A673 (cell line): ENCODE measurements at regions not wholly inside any gene's neighbourhood (a gene's known extent, or its start where the extent isn't known, plus 50 kb on each side); places are given as distances from the start of the nearest gene placed in this dataset.

Experiments used
- BruUV-seq: library from RNA; stranded (reverse); fragments of 400-500 nt; replicated peaks from 2 replicates; lab custom pipeline; 2021; lab: Mats Ljungman, UMichigan
- CTCF ChIA-PET: fragments of 300-600 bp; sonication (Branson Sonifier 250); formaldehyde crosslinking; loops from one replicate; lab custom pipeline; 2022; ENCODE audit warnings: antibody characterized with exemption; lab: Charles Lee
- POLR2A ChIA-PET: fragments of 300-600 bp; sonication (Branson Sonifier 250); formaldehyde crosslinking; loops from one replicate; lab custom pipeline; 2022; ENCODE audit warnings: antibody characterized with exemption; ENCODE audit not compliant: low non-redundant PET; lab: Charles Lee
- DNase-seq: peaks from one replicate; pipeline ENCODE4 v3.0.0-alpha.2; 2015; ENCODE audit warnings: low spot score
- H3K27ac ChIP-seq: fragments of 200-600 bp; sonication (generic); 2 replicates; pipeline ENCODE4 v1.5.1; 2016; ENCODE audit warnings: mixed run types, low read depth, mild to moderate bottlenecking, mixed read lengths, antibody characterized with exemption, low read length; ENCODE audit not compliant: poor library complexity, severe bottlenecking
- H3K27me3 ChIP-seq: fragments of 200-600 bp; sonication (generic); replicated peaks from 2 replicates; pipeline ENCODE4 v1.6.1; 2017; ENCODE audit warnings: mixed run types, low read depth, mild to moderate bottlenecking, mixed read lengths, antibody characterized with exemption, low read length; ENCODE audit not compliant: insufficient read depth, poor library complexity
- H3K36me3 ChIP-seq: fragments of 200-600 bp; sonication (generic); 2 replicates; pipeline ENCODE4 v1.6.1; 2016; ENCODE audit warnings: mixed run types, mild to moderate bottlenecking, mixed read lengths, antibody characterized with exemption, low read length; ENCODE audit not compliant: insufficient read depth, poor library complexity, severe bottlenecking
- H3K4me1 ChIP-seq: fragments of 200-600 bp; sonication (generic); 2 replicates; pipeline ENCODE4 v1.6.1; 2017; ENCODE audit warnings: mixed run types, mild to moderate bottlenecking, mixed read lengths, antibody characterized with exemption, low read length; ENCODE audit not compliant: insufficient read depth, poor library complexity, severe bottlenecking
- H3K4me3 ChIP-seq: fragments of 200-600 bp; sonication (generic); 2 replicates; pipeline ENCODE4 v1.5.1; 2016; ENCODE audit warnings: low read depth, mixed run types, mild to moderate bottlenecking, mixed read lengths, low read length; ENCODE audit not compliant: poor library complexity, severe bottlenecking
- H3K9me3 ChIP-seq: fragments of 200-600 bp; sonication (generic); 2 replicates; pipeline ENCODE4 v1.6.1; 2016; ENCODE audit warnings: mixed run types, low read depth, mild to moderate bottlenecking, mixed read lengths, antibody characterized with exemption, low read length; ENCODE audit not compliant: poor library complexity, severe bottlenecking
- CTCF ChIP-seq: fragments of 300-800, 200-600 bp; sonication (generic); conservative IDR thresholded peaks from 2 replicates; pipeline ENCODE4 v1.5.1; 2017; ENCODE audit warnings: low read depth, mild to moderate bottlenecking, antibody characterized with exemption, low read length, moderate library complexity, mixed read lengths
- EZH2 ChIP-seq: fragments of 200-600 bp; sonication (generic); IDR thresholded peaks from 2 replicates; pipeline ENCODE4 v1.6.1; 2017; ENCODE audit warnings: borderline replicate concordance, low read depth, mild to moderate bottlenecking, mixed read lengths, antibody characterized with exemption, low read length; ENCODE audit not compliant: poor library complexity, severe bottlenecking
- intact Hi-C: fragments of 100-400 bp; cut with micrococcal nuclease; formaldehyde crosslinking; loops from one replicate; pipeline ENCODE4 v1.10.0; 2022; ENCODE audit not compliant: unreplicated experiment

- CTCF ChIA-PET = no interaction called here
- no peak overlapping the region for H3K4me3 ChIP-seq
- no peaks in the 10 kb centered on the region for H3K27me3 ChIP-seq
- no peak for DNase-seq
- POLR2A ChIA-PET = no interaction called here
- no peaks in the 10 kb centered on the region for H3K9me3 ChIP-seq
- H3K36me3 ChIP-seq = no peaks in the 10 kb centered on the region
- no TSS peak for BruUV-seq
- intact Hi-C loops = no loop called here
- no peak overlapping the region for H3K27ac ChIP-seq
- TF ChIP-seq CTCF (no peak), EZH2 (no peak)
- no peaks in the 10 kb centered on the region for H3K4me1 ChIP-seq
These were observed 158.8 kb downstream of the HGF start for GRCh38 chr7:81611040-81611439.

GRCh38 chr7:81608748-81609382 lies 161.0 kb downstream of the HGF start:
- no peak for DNase-seq
- ChIA-PET POLR2A (no interaction called here), CTCF (no interaction called here)

GRCh38 chr7:81607987-81608386 lies 161.9 kb downstream of the HGF start:
- CTCF ChIA-PET = no interaction called here
- no TSS peak for BruUV-seq
- no peaks in the 10 kb centered on the region for H3K4me1 ChIP-seq
- POLR2A ChIA-PET = no interaction called here
- TF ChIP-seq CTCF (no peak), EZH2 (no peak)
- no peaks in the 10 kb centered on the region for H3K27me3 ChIP-seq
- H3K4me3 ChIP-seq = no peak overlapping the region
- DNase-seq = no peak
- H3K27ac ChIP-seq = no peak overlapping the region
- H3K36me3 ChIP-seq = no peaks in the 10 kb centered on the region
- intact Hi-C loops = no loop called here
- H3K9me3 ChIP-seq = no peaks in the 10 kb centered on the region

More at GRCh38 chr7:81608748-81609382, 161.0 kb downstream of the HGF start:
- intact Hi-C loops = no loop called here
- Histone ChIP-seq H3K27ac (no peak overlapping the region), H3K9me3 (no peaks in the 10 kb centered on the region), H3K27me3 (no peaks in the 10 kb centered on the region), H3K4me3 (no peak overlapping the region), H3K36me3 (no peaks in the 10 kb centered on the region), H3K4me1 (no peaks in the 10 kb centered on the region)
- no TSS peak for BruUV-seq
- TF ChIP-seq CTCF = no peak
- no peak for TF ChIP-seq EZH2
